Activated T-cell treated with anti-CD3 and anti-CD28 coated beads for 4 hours (primary cell): ENCODE measurements at regions not wholly inside any gene's neighbourhood (a gene's known extent, or its start where the extent isn't known, plus 50 kb on each side); places are given as distances from the start of the nearest gene placed in this dataset.
A peak's percentile ranks its signal among the peaks of the same experiment; 100 is the strongest.
"Not testable (repeated sequence)": the region's sequence is repeated elsewhere in the genome, so short reads cannot be mapped to it uniquely, and the experiment has no call there.

Experiments
- DNase-seq: peaks from one replicate; pipeline ENCODE4 v3.0.0-alpha.2; 2020

DNA sequence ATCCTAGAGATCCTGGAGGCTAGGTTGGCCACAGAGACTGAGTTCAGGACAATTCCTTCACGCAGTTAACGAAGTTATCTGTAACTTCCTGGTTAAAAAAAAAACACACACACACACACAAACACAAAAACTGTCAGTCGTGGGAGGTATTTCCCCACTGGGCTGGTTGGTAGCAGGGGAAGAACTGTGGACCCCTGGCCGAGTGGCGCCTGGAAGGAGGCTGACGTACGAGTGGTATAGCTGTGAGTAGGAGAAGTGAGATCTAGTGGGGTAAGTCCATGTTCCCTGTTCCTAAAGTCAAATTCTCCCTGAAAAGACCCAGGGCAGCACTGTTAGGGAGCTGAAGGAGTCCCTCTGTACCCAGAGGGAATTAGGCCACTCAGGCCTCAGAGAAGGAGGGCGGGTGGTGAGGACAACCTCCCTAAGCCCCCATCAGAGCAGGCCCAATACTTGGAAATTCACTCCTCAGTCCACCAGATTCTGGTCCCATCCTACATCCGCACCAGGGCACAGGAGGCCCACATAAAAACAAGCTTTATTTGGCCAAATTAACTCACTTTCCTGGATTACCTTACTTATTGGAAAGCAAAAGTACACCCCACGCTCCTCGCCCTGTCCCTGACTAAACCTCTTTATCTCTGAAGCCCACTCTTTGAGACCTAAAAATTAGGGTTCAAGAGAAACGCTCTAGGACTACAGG, 108.3 kb upstream of the FOXD4L5 start:
- DNase-seq: not testable (repeated sequence)

DNA sequence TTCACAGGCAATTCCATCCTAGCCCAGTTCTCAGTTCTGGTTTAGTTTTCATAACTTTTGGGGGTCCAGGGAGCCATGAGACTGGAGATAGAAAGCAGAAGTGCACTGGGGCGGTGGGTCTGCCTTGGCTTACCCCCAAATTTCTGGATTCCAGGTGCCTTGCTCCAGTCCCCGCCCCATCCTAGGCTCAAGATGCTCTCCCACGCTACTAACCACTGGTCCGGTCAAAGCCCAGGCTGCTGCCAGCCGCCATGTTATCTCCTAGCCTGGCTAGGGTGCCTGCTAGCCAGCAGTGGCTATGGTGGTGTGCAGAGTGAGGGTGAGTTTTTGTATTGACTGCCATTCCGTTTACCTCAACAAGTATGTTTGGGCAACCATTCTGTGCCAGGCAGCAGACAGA, 107.6 kb upstream of the FOXD4L5 start:
- DNase-seq: not testable (repeated sequence)

DNA sequence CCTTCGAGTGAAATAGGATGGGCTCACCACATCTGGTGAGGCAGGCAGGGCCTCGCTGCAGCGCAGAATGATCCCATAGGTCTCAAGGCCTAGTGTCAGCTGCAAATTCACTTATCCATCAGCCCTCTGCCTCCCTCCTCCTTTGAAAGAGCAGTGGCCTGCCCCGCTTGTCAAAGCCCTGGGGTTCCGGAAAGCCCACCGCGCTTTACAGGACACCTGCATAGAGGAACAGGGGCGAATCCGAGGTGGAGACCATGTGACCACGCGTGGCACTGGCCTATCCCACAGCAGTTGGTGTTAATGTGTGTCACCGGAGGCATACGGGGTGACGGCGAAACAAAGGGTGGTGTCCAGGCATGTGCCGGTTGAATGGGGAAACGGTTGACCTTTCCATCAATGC, 104.7 kb upstream of the FOXD4L5 start:
- not testable (repeated sequence) for DNase-seq

DNA sequence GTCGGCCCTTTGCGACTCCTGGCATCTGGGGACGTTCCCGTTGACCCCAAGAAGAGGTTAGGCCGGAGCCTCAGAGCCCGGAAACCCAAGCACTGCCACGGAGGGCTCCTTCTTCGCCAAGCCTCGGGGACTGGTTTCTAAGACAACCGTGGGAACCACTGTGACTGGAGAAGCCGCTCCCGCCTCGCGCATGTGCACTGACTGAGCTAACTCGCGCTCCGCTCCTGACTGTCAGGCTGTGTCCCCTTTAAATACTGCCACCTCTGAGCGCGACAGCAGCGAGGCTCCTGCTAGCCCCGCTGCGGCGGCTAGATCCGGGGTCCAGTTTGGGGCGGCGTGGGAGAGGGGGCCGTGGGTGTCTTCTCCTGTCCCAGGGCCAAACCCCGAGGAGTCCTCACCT, 104.2 kb upstream of the FOXD4L5 start:
- not testable (repeated sequence) for DNase-seq

DNA sequence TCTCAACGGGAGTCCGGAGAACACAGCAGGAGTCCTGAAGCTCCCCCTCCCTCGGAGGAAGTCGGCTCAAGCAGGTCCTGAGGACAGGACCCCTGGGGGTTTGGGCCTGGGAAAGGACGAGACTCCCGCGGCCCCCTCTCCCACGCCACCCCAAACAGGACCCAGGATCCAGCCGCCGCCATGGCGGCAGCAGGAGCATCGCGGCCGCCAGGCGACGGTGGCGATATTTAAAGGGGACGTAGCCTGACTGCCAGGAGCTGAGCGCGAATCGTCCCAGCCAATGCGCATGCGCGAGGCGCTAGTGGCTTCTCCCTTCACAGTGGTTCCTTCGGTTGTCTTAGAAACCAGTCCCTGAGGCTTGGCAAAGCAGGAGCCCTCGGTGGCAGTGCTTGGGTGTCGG, 101.7 kb upstream of the FOXD4L5 start:
- peak; percentile 56 for DNase-seq

DNA sequence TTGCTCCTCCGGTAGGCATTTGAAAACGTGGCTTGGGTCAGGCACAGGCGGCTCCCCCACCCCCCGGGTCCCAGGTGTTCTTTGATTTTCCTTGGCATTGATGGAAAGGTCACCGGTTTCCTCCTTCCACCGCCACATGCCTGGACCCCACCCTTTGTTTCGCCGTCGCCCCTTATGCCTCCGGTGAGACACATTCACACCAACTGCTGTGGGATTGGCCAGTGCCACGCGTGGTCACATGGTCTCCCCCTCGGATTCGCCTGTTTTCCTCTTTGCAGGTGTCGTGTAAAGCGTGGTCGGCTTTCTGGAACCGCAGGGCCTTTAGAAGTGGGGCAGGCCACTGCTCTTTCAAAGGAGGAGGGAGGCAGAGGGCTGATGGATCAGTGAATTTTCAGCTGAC, 101.2 kb upstream of the FOXD4L5 start:
- not testable (repeated sequence) for DNase-seq

DNA sequence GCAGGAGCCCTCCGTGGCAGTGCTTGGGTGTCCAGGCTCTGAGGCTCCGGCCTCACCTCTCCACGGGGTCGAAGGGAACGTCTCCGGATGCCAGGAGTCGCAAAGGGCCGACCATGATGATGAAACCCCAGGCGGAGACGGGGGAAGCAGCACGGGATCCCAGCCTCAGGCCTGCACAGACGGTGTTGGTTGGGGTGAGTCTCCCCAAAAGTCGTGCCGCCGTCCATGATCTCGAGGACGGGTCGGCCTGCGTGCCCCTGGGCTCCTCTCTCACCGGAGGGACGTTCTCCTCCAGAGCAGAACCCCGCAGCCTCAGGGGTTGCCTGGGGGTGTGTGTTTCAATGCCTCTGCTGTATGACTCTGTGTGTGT, 100.6 kb upstream of the FOXD4L5 start:
- DNase-seq: not testable (repeated sequence)

DNA sequence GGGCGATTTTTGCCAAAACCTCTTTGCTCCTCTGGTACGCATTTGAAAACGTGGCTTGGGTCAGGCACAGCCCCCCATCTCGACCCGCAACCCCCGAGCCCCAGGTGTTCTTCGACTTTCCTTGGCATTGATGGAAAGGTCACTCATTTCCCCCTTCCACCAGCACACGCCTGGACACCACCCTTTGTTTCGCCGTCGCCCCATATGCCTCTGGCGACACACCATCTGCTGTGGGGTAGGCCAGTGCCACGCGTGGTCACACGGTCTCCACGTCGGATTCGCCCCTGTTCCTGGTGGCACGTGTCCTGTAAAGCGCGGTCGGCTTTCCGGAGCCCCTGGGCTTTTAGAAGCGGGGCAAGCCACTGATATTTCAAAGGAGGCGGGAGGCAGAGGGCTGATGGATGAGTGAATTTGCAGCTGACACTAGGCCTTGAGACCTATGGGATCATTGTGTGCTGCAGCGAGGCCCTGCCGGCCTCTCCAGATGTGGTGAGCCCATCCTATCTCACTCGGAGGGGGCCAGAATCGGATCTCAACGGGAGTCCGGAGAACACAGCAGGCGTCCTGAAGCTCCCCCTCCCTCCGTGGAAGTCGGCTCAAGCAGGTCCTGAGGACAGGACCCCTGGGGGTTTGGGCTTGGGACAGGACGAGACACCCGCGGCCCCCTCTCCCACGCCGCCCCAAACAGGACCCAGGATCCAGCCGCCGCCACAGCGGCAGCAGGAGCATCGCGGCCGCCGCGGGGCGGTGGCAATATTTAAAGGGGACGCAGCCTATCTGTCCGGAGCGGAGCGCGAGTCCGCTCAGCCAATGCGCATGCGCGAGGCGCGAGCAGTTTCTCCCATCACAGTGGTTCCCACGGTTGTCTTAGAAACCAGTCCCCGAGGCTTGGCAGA, 100.0 kb upstream of the FOXD4L5 start:
- not testable (repeated sequence) for DNase-seq

DNA sequence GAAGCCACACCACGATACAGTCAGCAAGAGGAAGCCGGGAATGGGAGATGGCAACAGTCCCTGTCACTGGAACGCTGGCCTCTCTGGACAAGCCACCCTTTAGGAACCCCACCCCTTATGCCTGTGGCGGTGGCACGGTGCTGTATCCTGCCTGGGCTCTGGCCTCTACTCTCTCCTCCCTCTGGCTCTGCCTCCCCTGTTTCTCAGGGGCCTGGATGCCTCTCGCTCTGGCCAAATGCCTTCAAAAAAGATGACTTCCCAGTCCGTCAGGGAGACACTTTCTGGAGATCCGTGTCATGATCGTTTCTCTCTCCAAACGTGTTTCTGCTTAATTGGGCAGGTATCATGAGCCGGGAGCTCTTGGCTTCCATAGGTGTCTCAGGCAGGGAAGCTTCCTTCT, 99.1 kb upstream of the FOXD4L5 start:
- not testable (repeated sequence) for DNase-seq

DNA sequence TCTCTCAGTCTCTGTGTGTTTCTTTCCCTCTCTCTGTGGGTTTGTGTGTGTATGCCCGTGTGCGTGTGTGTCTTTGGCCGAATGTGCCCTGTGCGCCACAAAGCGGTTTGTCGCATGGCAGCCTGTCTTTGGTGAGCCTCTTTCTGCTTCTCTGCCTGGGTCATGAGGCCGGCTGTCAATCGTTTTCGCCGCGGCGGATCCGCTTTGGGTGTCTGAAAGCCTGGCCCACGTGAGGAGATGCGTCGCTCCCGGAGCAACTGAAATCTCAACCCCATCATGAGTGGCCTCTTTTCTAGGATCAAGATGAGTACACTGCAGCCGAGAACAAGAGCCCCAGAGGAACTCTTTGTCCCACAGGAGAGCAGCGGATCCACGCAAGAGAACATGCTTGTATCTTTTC, 98.6 kb upstream of the FOXD4L5 start:
- not testable (repeated sequence) for DNase-seq

DNA sequence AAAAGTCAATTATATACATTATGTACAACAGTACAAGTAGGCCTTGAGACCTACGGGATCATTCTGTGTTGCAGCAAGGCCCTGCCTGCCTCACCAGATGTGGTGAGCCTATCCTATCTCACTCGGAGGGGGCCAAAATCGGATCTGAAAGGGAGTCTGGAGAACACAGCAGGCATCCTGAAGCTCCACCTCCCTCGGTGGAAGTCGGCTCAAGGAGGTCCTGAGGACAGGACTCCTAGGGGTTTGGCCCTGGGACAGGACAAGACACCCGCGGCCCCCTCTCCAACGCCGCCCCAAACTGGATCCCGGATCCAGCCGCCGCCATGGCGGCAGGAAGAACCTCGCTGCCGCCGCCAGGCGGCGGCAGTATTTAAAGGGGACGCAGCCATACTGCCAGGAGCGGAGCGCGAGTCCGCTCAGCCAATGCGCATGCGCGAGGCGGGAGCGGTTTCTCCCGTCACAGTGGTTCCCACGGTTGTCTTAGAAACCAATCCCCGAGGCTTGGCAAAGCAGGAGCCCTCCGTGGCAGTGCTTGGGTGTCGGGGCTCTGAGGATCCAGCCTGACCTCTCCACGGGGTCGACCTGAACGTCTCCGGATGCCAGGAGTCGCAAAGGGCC, 97.8 kb upstream of the FOXD4L5 start:
- not testable (repeated sequence) for DNase-seq
